Astrocyte (in vitro differentiated cells and primary cell): ENCODE measurements at regions not wholly inside any gene's neighbourhood (a gene's known extent, or its start where the extent isn't known, plus 50 kb on each side); places are given as distances from the start of the nearest gene placed in this dataset.

ENCODE experiments used
- EZH2 ChIP-seq: IDR thresholded peaks from 2 replicates; pipeline ENCODE4 v1.6.1; 2012; ENCODE audit warnings: mild to moderate bottlenecking, low read length, inconsistent platforms; ENCODE audit not compliant: insufficient read depth
- TF ChIP-seq, protein P1 (sequence below): IDR thresholded peaks from 2 replicates; pipeline ENCODE4 v1.5.1; 2011; ENCODE audit warnings: low read depth, mild to moderate bottlenecking, inconsistent platforms, low read length, moderate library complexity; ENCODE audit not compliant: insufficient read depth

DNA sequence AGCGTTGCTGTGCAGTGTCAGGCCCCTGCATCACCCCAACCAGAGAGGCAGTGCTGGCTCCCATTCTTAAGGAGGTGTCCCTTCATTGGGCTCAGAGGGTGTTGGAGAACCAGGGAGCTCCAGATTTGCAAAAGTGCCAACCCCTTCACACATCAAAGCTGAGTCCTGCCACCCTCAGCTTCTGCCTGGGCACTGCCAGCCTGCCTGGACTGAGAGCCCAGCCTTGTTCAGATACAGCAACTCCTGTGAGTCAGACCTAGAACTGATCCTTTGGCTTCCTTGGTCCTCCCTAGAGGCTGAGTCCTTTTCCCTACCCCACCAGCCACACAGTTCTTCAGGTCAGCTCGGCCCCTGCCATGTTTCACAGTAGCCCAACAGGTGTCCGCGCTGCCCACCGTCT is 424.9 kb upstream of the MYT1L start:
- TF ChIP-seq, protein P1, sequence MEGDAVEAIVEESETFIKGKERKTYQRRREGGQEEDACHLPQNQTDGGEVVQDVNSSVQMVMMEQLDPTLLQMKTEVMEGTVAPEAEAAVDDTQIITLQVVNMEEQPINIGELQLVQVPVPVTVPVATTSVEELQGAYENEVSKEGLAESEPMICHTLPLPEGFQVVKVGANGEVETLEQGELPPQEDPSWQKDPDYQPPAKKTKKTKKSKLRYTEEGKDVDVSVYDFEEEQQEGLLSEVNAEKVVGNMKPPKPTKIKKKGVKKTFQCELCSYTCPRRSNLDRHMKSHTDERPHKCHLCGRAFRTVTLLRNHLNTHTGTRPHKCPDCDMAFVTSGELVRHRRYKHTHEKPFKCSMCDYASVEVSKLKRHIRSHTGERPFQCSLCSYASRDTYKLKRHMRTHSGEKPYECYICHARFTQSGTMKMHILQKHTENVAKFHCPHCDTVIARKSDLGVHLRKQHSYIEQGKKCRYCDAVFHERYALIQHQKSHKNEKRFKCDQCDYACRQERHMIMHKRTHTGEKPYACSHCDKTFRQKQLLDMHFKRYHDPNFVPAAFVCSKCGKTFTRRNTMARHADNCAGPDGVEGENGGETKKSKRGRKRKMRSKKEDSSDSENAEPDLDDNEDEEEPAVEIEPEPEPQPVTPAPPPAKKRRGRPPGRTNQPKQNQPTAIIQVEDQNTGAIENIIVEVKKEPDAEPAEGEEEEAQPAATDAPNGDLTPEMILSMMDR, result no peak
- no peak for TF ChIP-seq EZH2
